ENCODE measurements at regions not wholly inside any gene's neighbourhood (a gene's known extent, or its start where the extent isn't known, plus 50 kb on each side); places are given as distances from the start of the nearest gene placed in this dataset.
A peak's percentile ranks its signal among the peaks of the same experiment; 100 is the strongest.

DNA sequence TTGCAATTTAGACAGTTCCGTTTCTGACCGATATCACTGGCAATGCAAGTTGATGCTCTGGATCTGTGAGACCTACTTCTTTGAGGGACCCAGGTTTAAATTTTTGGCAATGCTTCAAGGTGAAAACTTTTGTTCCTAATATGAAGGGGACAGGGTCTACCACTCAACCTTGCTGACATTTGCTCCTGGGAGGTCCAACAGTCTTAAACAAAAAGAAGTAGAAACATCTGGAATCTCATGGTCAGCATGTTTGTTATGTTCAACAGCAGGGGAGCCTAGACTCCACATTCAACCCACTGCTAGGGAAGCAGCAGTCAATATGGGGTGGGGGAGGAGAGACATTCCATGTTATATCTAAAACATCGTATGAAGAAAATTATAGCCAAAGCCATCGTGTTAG lies 196.4 kb downstream of the SIM1 start:
- no peak for DNase-seq (ENCODE audit: low read depth, low spot score)

DNA sequence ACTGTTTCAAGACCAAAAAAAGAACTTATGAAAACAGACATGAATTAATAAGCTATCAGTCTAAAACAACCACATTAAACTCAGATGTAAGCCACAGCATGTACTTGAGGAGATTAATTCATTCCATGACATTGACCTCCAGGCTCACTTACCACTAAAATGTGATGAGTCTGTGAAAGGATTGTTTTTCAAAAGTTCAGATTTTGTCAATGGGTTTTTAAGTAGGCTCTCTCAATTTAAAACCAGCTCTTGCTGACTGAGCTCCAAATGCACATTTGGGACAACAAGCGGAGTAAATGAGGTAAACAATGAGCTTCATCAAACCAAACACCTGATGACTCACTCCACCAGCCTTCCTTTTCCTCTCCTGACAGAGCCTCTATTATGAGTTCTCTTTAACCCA lies 197.0 kb downstream of the SIM1 start:
- DNase-seq (ENCODE audit: low read depth, low spot score), result no peak

GRCh38 chr6:100266494-100267401 lies 198.0 kb downstream of the SIM1 start:
- no peak for DNase-seq (ENCODE audit: low read depth, low spot score)

GRCh38 chr6:100262086-100262485 lies 202.6 kb downstream of the SIM1 start:
- DNase-seq (ENCODE audit: low read depth, low spot score), result no peak

- no peak for DNase-seq (ENCODE audit: low read depth, low spot score)
These were observed 203.2 kb downstream of the SIM1 start for GRCh38 chr6:100261486-100261885.

DNA sequence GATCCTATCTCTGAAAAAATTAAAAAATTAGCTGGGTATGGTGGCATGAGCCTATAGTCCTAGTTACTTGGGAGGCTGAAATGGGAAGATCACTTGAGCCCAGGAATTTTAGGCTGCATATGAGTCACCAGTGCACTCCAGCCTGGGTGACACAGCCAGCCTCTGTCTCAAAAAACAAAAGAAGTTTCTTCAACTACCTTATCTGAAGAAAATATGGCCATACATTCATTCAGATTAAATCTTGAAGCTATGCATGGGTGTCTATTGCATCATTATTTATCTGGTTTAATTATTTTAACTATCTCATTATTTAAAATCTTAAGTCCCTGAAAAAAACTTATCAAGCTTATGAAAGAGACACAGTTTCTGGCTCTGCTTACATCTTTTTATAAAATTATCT lies 204.1 kb downstream of the SIM1 start:
- DNase-seq (ENCODE audit: low read depth, low spot score), result no peak

DNA sequence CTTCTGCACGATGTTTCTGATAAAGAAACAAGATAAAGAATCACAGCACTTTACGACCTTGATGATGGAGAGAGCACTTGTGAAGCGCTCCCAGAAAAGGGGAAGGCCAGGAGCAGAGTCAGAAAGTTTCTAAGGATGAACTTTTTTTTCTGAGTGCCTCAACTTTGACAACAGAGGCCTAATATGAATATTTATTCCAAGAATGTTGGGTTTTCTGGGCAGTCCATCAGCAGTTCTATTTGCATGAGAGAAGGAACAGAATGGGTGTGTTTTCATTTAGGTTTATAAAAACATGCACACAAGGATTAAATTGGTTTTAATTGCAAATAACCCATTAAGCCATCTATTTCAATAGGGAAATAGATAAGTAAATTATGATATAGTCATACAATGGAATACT lies 204.9 kb downstream of the SIM1 start:
- DNase-seq (ENCODE audit: low read depth, low spot score), result no peak

DNA sequence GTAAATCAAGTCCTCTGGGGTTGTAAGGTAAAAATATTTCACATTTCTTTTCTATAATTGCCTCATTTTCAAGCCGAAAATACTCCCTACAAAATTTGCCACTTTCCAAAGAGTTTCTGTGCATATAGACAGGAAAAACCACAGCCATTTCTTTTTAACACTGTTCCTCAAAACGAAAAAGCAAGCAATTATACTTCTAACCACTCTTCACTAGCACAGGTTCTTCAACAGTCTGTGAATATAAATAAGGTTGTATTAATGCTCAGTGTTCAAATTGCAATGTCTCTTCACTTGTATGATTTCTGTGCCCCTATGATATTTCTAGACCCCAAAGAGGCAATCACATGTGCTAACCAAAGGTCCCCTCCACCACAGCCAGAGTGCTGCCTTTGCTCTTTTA lies 206.0 kb downstream of the SIM1 start:
- no peak for DNase-seq (ENCODE audit: low read depth, low spot score)

- peak; percentile 57 for DNase-seq (ENCODE audit: low read depth, low spot score)
These were observed 206.8 kb downstream of the SIM1 start for GRCh38 chr6:100257793-100258395.

DNA sequence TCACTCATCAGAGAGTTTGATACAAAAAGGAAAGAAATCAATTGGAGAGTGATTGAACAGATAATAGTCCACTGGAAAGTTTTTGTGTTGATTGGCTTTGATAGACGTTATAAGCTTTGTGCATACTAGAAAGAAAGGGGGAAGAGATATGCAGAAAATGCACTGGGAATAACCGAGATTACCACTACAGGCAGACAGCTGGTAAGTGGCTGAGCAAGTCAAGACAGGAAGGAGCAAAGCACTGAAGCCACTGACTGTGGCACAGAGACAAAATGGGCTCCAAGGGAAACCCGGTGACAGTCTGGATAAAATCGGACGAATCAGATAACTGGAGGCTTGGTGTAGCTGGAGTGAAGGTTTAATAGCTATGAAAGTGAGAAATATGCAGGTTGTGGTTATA lies 209.0 kb downstream of the SIM1 start:
- DNase-seq (ENCODE audit: low read depth, low spot score), result no peak

- no peak for DNase-seq (ENCODE audit: low read depth, low spot score)
These were observed 217.6 kb downstream of the SIM1 start for GRCh38 chr6:100247123-100247522.

DNA sequence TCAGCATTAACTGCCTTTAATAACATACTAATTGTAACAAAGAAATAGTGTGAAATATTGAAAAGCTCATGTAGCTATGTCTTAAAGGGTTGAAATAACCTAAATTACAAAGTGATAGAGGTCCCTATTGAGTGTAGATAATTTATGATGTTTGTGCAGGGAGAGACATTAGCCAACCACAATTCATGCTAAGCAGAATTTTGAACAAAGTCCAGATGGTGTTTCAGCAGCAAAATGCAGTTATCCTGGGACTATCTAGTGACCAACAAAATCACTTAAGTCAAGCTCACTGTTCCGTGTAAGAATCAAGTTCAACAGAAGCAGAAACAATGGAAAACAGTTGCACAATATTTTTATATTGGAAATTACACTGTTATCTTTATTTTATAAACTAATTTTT lies 218.5 kb downstream of the SIM1 start:
- DNase-seq (ENCODE audit: low read depth, low spot score), result no peak

DNA sequence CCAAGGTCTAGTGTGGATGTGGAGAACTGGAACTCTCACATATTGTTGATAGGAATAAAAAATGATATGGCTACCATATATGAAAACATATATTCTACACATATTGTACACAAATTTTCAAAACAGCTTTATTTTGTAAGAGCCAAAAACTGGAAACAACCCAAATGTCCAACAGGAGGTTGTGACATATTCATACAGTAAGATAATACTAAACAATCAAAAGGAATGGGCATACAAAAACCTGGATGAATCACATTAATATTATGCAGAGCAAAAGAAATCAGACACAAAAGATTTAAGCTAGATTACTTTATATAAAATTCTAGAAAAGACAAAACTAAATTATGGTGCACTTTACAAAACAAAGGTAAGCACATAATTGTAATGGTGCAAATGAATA lies 223.9 kb downstream of the SIM1 start:
- DNase-seq (ENCODE audit: low read depth, low spot score), result no peak

- no peak for DNase-seq (ENCODE audit: low read depth, low spot score)
These were observed 226.9 kb downstream of the SIM1 start for GRCh38 chr6:100237821-100238220.

DNA sequence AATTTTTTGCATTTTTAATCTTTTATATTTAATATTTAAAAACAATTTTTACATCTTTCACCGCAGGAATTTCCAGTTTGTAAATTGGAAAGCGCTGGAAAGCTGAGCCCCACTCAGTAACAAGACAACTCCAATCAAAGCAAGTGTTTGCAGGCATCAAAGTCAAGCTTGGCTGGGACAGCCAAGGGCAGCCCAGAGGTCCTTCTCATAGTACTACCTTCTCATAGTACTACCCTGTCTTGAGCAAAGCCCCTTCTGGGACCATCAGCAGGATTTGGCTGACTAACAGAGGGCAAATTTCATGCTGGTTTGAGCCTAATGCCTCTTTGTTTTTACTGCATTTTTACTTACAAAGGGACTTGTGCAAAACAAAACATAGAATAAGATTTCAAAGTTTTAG lies 228.3 kb downstream of the SIM1 start:
- no peak for DNase-seq (ENCODE audit: low read depth, low spot score)

DNA sequence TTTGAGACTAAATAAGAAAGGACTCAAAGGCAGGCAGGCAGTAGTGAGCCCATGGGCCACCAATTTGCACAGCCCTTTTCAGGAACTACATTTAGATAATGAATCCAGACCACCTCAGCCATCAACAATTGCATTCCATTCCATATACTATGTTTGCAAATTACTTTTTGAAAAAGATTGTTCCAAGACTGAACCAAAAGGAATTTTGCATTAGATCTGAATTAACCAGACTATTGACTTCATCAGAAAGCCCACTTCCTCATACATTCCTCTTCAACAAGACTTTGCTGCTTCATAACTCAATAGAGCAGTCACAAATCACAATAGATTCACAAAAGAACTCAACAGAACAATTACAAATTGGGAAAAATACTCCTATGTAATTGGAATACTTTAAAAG lies 229.1 kb downstream of the SIM1 start:
- DNase-seq (ENCODE audit: low read depth, low spot score), result no peak

DNA sequence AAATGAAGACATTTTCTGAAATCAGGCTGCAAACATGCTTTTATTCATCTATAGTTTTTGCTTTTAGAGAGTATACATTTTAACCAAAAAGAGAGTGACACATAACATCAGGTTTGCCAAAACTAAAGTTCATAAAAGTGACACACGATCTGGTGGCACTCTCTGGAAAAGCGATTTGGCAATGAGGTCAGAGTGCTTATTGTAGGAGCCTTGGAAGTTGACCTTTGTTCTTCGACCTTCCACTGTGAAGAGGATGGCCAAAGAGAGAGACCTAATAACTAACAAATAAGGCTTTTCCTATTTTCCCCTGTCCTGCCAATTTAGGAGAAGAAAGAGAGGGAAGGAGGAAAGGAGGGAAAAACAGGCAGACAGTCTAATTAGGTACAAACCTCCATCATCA lies 230.1 kb downstream of the SIM1 start:
- DNase-seq (ENCODE audit: low read depth, low spot score), result no peak

- no peak for DNase-seq (ENCODE audit: low read depth, low spot score)
These were observed 231.7 kb downstream of the SIM1 start for GRCh38 chr6:100232781-100233573.

DNA sequence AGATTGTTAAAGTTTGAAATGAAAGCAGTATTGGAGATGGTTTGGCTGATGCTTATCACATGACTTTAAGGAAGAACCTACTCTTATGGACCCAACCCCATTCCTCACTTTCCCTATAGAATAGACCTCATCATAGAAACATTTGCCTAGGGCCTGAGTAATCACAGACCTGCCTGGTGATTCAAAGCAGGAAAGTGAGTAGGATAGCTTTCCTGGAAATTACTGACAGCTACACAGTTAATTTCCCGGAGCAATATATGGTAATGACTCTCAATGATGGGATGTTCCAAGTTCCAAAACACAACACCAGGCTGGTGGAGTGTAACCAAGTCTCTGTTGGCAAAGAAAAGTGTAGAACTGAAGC lies 233.8 kb downstream of the SIM1 start:
- DNase-seq (ENCODE audit: low read depth, low spot score), result no peak

GRCh38 chr6:100230115-100230952 lies 234.4 kb downstream of the SIM1 start:
- no peak for DNase-seq (ENCODE audit: low read depth, low spot score)

GRCh38 chr6:100229512-100229911 lies 235.2 kb downstream of the SIM1 start:
- no peak for DNase-seq (ENCODE audit: low read depth, low spot score)

Measured in smooth muscle cell of the brain vasculature (primary cell).